ENCODE measurements at regions not wholly inside any gene's neighbourhood (a gene's known extent, or its start where the extent isn't known, plus 50 kb on each side); places are given as distances from the start of the nearest gene placed in this dataset.

DNA sequence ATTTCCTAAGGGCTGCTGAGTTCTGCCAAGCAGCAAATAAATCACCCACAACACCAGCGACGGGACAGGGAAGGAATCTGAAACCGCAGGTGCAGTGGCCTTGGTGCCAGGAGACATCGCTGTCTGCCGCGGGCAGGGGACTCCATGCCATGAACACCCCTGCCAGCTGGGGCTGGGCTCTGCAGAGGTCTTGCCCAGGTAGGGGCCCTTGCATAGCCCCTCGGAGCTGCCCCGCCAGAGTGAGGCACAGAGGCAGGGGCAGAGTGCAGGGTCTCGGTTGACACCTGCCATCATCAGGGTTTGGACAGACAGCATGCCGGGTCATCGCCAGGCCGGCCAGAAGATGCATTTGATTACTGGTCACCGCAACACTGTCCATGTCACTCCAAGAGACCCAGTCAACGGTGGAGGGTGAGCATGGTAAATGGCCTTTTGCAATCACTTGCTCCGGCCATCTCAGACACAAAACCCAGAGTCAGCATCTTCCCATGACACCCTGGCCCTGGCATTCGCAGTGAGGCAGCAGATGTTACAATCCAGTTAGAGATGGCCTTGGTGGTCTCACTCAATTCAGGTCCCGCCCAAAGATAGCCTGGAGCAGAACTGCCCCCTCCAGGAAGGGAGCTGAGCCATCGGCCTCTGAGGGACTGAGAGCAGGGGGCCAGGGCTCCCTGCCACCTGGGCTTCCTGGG, 255.4 kb downstream of the NDUFA10 start:
- TF ChIP-seq, protein P1, sequence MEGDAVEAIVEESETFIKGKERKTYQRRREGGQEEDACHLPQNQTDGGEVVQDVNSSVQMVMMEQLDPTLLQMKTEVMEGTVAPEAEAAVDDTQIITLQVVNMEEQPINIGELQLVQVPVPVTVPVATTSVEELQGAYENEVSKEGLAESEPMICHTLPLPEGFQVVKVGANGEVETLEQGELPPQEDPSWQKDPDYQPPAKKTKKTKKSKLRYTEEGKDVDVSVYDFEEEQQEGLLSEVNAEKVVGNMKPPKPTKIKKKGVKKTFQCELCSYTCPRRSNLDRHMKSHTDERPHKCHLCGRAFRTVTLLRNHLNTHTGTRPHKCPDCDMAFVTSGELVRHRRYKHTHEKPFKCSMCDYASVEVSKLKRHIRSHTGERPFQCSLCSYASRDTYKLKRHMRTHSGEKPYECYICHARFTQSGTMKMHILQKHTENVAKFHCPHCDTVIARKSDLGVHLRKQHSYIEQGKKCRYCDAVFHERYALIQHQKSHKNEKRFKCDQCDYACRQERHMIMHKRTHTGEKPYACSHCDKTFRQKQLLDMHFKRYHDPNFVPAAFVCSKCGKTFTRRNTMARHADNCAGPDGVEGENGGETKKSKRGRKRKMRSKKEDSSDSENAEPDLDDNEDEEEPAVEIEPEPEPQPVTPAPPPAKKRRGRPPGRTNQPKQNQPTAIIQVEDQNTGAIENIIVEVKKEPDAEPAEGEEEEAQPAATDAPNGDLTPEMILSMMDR (optimal IDR thresholded peaks at IDR 0.05 in 1 of 3, IDR thresholded peaks at IDR 0.05 in 1 of 3, conservative IDR thresholded peaks at IDR 0.05 in 1 of 3; ENCODE audit: extremely low read depth in 1 of 3, insufficient read depth in 2 of 3, low read length in 3 of 3) = no peak
- no peak for TF ChIP-seq EZH2 (IDR thresholded peaks at IDR 0.05; ENCODE audit: low read length)

Data from keratinocyte (primary cell).